ENCODE measurements at regions not wholly inside any gene's neighbourhood (a gene's known extent, or its start where the extent isn't known, plus 50 kb on each side); places are given as distances from the start of the nearest gene placed in this dataset.

- Histone ChIP-seq H2BK20ac (ENCODE audit: low read depth, low read length) (no peak overlapping the region), H3K36me3 (ENCODE audit: control insufficient read depth, insufficient read depth, low read length) (no peaks in the 10 kb centered on the region), H3K23ac (ENCODE audit: low read depth, low read length) (no peak overlapping the region), H2BK120ac (ENCODE audit: low read depth, low read length) (no peak overlapping the region), H3K4me3 (ENCODE audit: insufficient read depth, low read depth, low read length) (no peak overlapping the region), H3K9ac (ENCODE audit: low read depth, low read length) (no peak overlapping the region), H3K9me3 (ENCODE audit: control insufficient read depth, insufficient read depth, low read length) (no peaks in the 10 kb centered on the region), H4K91ac (ENCODE audit: insufficient read depth, low read depth, low read length) (no peak overlapping the region), H4K5ac (ENCODE audit: low read depth, low read length) (no peak overlapping the region), H2AFZ (replicated peaks; ENCODE audit: low read length, poor library complexity) (no peak overlapping the region), H2BK5ac (ENCODE audit: low read depth, low read length, poor library complexity, severe bottlenecking) (no peak overlapping the region), H3K27ac (ENCODE audit: insufficient read depth, low read length) (no peak overlapping the region), H3K79me1 (ENCODE audit: low read depth in 1 of 2, low read length in 2 of 2) (no peaks in the 10 kb centered on the region), H3K27me3 (ENCODE audit: control insufficient read depth, insufficient read depth, low read length) (peaks cover 39% of the 10 kb centered on the region), H3K9me1 (ENCODE audit: insufficient read depth, low read length) (no peaks in the 10 kb centered on the region), H3K4me1 (ENCODE audit: control insufficient read depth, insufficient read depth, low read length) (no peaks in the 10 kb centered on the region), H3K18ac (ENCODE audit: low read depth, low read length) (no peak overlapping the region), H2BK15ac (ENCODE audit: low read depth, low read length) (no peak overlapping the region), H3K14ac (replicated peaks; ENCODE audit: low read depth, low read length) (no peak overlapping the region), H2AK9ac (replicated peaks; ENCODE audit: low read depth, low read length, poor library complexity) (no peak overlapping the region), H3K4me2 (ENCODE audit: low read depth, low read length) (no peak overlapping the region), H4K20me1 (ENCODE audit: insufficient read depth, low read length) (no peaks in the 10 kb centered on the region), H4K8ac (ENCODE audit: low read depth in 2 of 2, low read length in 2 of 2) (no peak overlapping the region), H3K4ac (ENCODE audit: low read depth, low read length) (no peak overlapping the region), H3K56ac (ENCODE audit: extremely low read depth, insufficient read depth, low read length) (no peak overlapping the region), H2AK5ac (ENCODE audit: low read depth, low read length) (no peak overlapping the region)
- POLR2A ChIA-PET (ENCODE audit: unreplicated experiment) = interaction anchor here (0.6 kb wide), 1 partner anchor 122 kb away, joined by 3 read pairs; no protein-coding TSS in a partner anchor
- CTCF ChIA-PET = interaction anchor here (1.0 kb wide), 2 partner anchors 9 to 13 kb away, joined by 3 read pairs; no protein-coding TSS in a partner anchor
- dilution Hi-C loops (cut with HindIII; ENCODE audit: low sequenced_read_pairs, unreplicated experiment) (no loop called here), in situ Hi-C loops (cut with MboI; ENCODE audit: low sequenced_read_pairs) (no loop called here), intact Hi-C loops (cut with micrococcal nuclease) (no loop called here)
- TF ChIP-seq RCOR1 (IDR thresholded peaks at IDR 0.05; ENCODE audit: insufficient replicate concordance, low read length) = no peak
- TF ChIP-seq, protein P1, sequence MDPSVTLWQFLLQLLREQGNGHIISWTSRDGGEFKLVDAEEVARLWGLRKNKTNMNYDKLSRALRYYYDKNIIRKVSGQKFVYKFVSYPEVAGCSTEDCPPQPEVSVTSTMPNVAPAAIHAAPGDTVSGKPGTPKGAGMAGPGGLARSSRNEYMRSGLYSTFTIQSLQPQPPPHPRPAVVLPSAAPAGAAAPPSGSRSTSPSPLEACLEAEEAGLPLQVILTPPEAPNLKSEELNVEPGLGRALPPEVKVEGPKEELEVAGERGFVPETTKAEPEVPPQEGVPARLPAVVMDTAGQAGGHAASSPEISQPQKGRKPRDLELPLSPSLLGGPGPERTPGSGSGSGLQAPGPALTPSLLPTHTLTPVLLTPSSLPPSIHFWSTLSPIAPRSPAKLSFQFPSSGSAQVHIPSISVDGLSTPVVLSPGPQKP (IDR thresholded peaks at IDR 0.05; ENCODE audit: borderline replicate concordance, low read depth, low read length) = no peak
- no peak for TF ChIP-seq FOS (IDR thresholded peaks at IDR 0.05; ENCODE audit: low read depth, low read length)
- TF ChIP-seq CTCF (conservative IDR thresholded peaks at IDR 0.05; ENCODE audit: low read depth, low read length) = no peak
- TF ChIP-seq CHD1 (IDR thresholded peaks at IDR 0.05; ENCODE audit: low read depth, low read length) = no peak
- TF ChIP-seq MXI1 (IDR thresholded peaks at IDR 0.05; ENCODE audit: borderline replicate concordance, low read depth, low read length) = no peak
- TF ChIP-seq NFE2L2 (IDR thresholded peaks at IDR 0.05; ENCODE audit: low read depth, low read length) = no peak
- no peak for TF ChIP-seq MAZ (IDR thresholded peaks at IDR 0.05; ENCODE audit: borderline replicate concordance, low read depth, low read length)
- no peak for TF ChIP-seq SMC3 (IDR thresholded peaks at IDR 0.05; ENCODE audit: low read depth, low read length)
- no peak for TF ChIP-seq BHLHE40 (IDR thresholded peaks at IDR 0.05; ENCODE audit: low read depth, low read length)
- no peak for TF ChIP-seq RFX5 (IDR thresholded peaks at IDR 0.05; ENCODE audit: low read depth, low read length)
- TF ChIP-seq POLR2A (IDR thresholded peaks at IDR 0.05; ENCODE audit: low read depth, low read length) = no peak
- no peak for TF ChIP-seq USF2 (IDR thresholded peaks at IDR 0.05; ENCODE audit: low read depth, low read length)
- TF ChIP-seq RAD21 (IDR thresholded peaks at IDR 0.05; ENCODE audit: low read length) = no peak
- no peak for TF ChIP-seq CEBPB (IDR thresholded peaks at IDR 0.05; ENCODE audit: low read depth, low read length)
- no peak for TF ChIP-seq MAFK (IDR thresholded peaks at IDR 0.05; ENCODE audit: low read depth, low read length)
- ATAC-seq (ENCODE audit: low read depth) (no peak), DNase-seq (peak; percentile 7)
- BruUV-seq (replicated peaks) = no TSS peak
These were observed 213.1 kb upstream of the NOCT start for GRCh38 chr4:138802499-138802898.
